Suppressor macrophage treated with lipopolysaccharide for 4 hours (primary cell): ENCODE measurements at regions not wholly inside any gene's neighbourhood (a gene's known extent, or its start where the extent isn't known, plus 50 kb on each side); places are given as distances from the start of the nearest gene placed in this dataset.
"Not testable (repeated sequence)": the region's sequence is repeated elsewhere in the genome, so short reads cannot be mapped to it uniquely, and the experiment has no call there.

Experiments
- DNase-seq: peaks from one replicate; pipeline ENCODE4 v3.0.0-alpha.2; 2020

DNA sequence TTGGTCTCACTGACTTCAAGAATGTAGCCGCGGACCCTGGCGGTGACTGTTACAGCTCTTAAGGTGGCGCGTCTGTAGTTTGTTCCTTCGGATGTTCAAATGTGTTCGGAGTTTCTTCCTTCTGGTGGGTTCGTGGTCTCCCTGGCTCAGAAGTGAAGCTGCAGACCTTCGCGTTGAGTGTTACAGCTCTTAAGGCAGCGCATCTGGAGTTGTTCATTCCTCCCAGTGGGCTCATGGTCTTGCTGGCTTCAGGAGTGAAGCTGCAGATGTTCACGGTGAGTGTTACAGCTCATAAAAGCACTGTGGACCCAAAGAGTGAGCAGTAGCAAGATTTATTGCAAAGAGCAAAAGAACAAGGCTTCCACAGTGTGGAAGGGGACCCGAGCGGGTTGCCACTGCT, 2067.0 kb upstream of the CDH6 start:
- not testable (repeated sequence) for DNase-seq

DNA sequence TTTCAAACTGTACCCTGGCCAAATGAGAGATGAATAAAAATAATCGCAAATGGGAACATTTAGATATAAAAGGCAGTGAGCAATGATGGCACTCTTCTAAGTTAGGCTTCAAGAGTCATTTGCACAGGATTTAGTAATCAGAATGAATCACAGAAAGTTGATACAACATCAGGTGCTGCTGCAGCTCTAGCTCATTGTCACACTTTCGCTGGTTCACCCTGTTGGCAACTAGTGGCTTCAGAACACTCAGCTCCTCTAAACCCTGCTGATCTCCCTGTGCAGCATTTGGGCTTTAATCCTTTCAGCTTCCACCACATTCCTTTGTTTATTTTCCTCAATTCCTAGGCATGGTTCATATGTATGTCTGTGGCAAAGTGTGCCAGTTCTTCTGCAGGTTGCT, 2071.2 kb upstream of the CDH6 start:
- no peak for DNase-seq

DNA sequence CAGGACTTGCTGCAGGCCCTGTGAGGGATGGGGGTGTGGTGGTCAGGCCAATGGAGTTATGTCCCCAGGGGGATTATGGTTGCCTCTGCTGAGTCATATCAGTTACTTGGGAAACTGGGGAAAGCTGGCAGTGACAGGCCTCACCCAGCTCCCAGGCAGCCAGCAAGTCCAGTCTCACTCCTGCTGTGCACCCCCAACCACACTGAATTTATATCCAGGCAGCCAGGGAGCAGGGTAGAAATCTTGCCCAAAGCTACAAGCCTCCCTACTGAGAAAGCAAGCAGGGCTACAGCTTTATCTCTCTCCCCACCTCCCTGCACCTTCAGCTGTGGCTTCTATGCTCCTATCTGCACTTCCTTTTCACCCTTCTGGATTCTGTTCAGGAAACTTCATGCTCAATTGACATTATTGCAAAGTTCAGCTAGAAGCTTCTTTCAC, 2076.0 kb upstream of the CDH9 start:
- no peak for DNase-seq

- no peak for DNase-seq
Measured at GRCh38 chr5:29113516-29113915, 2075.1 kb upstream of the CDH9 start.

GRCh38 chr5:29099585-29099984, 2061.2 kb upstream of the CDH9 start:
- no peak for DNase-seq

GRCh38 chr5:29089591-29090130, 2051.3 kb upstream of the CDH9 start:
- DNase-seq = no peak

- no peak for DNase-seq
Measured at GRCh38 chr5:29085142-29085541, 2046.8 kb upstream of the CDH9 start.

DNA sequence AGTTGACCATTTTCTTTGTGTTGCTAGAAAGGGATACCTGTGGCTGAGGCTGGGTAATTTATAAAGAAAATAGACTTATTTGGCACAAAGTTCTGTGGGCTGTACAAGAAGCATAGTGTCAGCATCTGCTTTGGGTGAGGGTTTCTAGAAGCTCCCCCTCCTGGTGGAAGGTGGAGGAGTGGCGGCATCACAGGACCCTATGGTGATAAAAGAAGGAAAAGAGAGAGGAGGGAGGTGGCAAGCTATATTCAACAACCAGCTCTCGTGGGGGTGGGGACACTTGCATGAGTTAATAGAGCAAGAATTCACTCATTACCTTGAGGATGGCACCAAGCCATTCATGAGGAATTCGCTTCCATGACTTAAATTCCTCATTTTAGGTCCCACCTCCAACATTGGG, 2041.4 kb upstream of the CDH9 start:
- no peak for DNase-seq

GRCh38 chr5:29077451-29077850, 2039.1 kb upstream of the CDH9 start:
- DNase-seq = no peak

DNA sequence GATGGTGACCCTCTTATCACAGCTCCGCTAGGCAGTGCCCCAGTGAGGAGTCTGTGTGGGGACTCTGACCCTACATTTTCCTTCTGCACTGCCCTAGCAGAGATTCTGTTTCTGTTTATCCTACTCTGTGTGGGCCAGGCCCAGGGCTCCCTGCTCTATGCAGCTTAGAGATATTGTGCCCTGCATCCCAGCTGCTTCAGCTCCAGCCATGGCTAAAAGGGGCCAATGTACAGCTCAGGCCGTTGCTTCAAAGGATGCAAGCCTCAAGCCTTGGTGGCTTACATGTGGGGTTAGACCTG, 2030.7 kb upstream of the CDH9 start:
- no peak for DNase-seq

DNA sequence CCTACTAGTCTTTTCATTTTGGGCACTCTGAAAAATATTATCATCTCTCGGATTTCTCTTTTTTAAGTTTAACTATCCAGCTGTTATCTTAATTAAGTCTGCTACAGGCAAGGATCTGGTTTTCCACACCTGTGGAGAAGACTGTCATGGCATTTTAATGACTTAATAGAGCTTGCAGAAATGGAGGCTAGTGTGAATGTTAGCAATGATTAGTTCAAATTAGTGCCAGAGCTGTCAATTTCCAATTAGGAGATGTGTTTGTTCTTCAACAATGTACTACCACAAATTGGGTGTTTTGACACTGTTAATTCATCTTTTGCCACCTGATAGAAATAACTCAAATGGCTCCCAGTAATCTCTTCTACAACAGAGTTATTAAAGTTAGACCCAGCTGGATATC, 2023.0 kb upstream of the CDH9 start:
- DNase-seq = no peak

DNA sequence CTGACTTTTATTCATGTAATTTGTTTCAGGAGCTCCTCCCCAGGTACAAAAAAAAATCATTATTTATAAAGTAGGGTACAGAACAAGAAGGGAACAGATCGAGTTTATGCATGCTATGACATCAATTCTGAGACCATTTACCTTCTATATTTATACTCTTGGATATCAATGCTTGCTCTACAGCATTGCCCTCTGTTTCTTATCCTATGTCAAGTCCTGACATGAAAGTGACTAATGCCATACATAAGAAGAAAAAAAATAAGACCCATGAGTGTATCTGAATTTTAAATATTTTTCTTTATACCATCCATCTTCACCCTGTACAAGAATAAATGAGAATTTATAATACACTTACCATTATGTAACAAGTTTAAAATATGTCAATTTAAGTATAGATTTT, 2016.3 kb upstream of the CDH9 start:
- no peak for DNase-seq

- no peak for DNase-seq
Measured at GRCh38 chr5:29054282-29054681, 2015.9 kb upstream of the CDH9 start.

GRCh38 chr5:29051509-29051908, 2013.1 kb upstream of the CDH9 start:
- no peak for DNase-seq

DNA sequence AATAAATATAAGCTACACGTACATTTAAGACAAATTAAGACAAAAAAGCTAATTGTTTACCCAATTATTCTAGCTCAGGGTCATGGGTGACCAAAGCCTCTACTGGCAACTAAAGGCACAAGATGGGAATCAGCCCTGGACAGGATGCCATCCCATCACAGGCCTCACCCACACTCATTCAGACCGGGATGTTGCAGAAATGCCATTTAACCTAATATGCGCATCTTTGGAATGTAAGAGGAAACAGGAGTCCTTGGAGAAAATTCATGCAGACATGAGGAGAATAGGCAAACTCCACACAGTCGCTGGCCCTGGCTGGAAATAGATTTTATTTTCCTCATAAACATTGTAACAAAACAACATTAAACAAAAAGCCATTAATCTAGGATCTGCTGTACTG, 2003.8 kb upstream of the CDH9 start:
- no peak for DNase-seq

GRCh38 chr5:29040404-29040803, 2002.0 kb upstream of the CDH9 start:
- no peak for DNase-seq

DNA sequence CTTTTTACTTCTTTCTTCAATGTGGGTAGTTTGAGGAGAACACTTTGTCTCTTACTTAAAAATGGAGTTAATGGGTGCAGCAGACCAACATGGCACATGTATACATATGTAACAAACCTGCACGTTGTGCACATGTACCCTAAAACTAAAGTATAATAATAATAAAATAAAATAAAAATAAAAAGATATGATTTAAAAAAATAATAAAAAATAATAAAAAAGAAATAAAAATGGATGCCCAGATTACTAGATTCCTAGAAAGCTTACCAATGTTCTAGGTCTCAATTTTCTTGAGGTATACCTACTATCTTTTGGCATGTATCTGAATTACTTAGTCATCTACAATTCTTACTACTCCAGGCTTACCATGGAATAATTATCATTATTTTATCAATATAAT, 2001.6 kb upstream of the CDH9 start:
- DNase-seq = no peak

GRCh38 chr5:29037716-29038115, 1999.3 kb upstream of the CDH9 start:
- DNase-seq = no peak

DNA sequence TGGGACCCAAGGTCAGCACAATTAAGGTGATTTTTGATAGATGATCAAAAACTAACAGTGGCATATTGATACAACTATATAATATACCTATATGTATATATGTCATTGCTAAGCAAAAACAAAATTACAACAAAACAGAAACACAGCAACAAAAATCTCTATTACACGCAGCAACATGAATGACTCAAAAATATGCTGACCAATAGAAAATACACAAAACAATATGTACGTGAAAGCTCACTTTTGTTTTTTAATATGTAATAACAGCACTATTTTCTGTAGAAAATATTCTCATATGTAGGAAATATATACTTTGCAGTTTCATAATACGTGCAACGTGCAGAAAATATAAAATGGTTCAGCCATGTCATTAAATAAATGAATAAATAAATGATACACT, 1985.7 kb upstream of the CDH9 start:
- no peak for DNase-seq

- no peak for DNase-seq
Measured at GRCh38 chr5:29023541-29023940, 1985.2 kb upstream of the CDH9 start.

DNA sequence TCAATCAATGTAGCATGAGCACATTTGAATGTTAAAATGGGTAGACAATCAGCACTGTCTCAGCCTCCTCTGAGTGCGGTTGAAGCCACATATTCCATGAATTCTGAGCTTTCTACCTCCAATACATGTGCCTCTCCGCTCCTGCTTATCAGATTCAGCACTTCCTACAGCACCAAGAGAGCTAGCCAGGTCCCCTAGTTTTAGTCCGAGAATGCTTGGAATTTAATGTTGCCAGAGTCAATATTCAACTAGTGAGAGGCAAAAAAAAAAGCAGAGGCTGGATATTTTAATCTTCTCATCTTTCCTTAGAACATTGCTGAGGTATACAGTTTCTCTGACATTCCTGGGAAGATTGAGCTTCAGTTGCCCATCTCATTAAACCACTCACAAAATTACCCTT, 1979.1 kb upstream of the CDH9 start:
- DNase-seq = no peak

- DNase-seq = no peak
Measured at GRCh38 chr5:29016067-29016466, 1977.7 kb upstream of the CDH9 start.

GRCh38 chr5:29015523-29015922, 1977.1 kb upstream of the CDH9 start:
- DNase-seq = no peak

GRCh38 chr5:29005386-29005785, 1967.0 kb upstream of the CDH9 start:
- no peak for DNase-seq

DNA sequence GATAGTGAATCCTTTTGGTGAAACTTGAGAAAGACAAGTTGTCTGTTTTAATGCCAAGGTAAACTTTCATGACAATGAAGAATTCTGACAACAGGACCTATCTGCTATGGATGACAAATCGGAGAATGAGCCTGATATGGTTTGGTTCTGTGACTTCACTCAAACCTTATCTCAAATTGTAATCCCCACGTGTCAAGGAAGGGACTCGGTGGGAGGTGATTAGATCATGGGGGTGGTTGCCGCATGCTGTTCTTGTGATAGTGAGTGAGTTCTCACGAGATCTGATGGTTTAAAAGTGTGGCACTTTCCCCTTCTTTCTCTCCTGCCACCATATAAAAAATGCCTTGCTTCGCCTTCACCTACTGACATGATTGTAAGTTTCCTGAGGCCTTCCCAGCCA, 1964.1 kb upstream of the CDH9 start:
- DNase-seq = no peak

- no peak for DNase-seq
Measured at GRCh38 chr5:29001666-29002065, 1963.3 kb upstream of the CDH9 start.
